ENCODE measurements at regions not wholly inside any gene's neighbourhood (a gene's known extent, or its start where the extent isn't known, plus 50 kb on each side); places are given as distances from the start of the nearest gene placed in this dataset.

GRCh38 chr1:56218023-56218422 is 361.3 kb downstream of the PLPP3 start:
- Histone ChIP-seq H3K9me3 (ENCODE audit: control insufficient read depth, low read depth, low read length) (no peaks in the 10 kb centered on the region), H3K79me2 (ENCODE audit: insufficient read depth, low read length) (no peaks in the 10 kb centered on the region), H4K91ac (ENCODE audit: insufficient read length, low read depth, low read length) (no peak overlapping the region), H3K79me1 (ENCODE audit: insufficient read depth, low read depth, low read length, poor library complexity, severe bottlenecking) (no peaks in the 10 kb centered on the region), H4K20me1 (ENCODE audit: control insufficient read depth, insufficient read depth, insufficient read length) (no peaks in the 10 kb centered on the region), H3K27me3 (ENCODE audit: insufficient read depth, low read length) (no peaks in the 10 kb centered on the region), H2BK15ac (ENCODE audit: low read depth, low read length) (no peak overlapping the region), H4K8ac (replicated peaks; ENCODE audit: insufficient read length, low read depth, low read length) (no peak overlapping the region), H3K23ac (ENCODE audit: insufficient read length, low read depth, low read length) (no peak overlapping the region), H4K5ac (ENCODE audit: insufficient read length, low read depth, low read length) (no peak overlapping the region), H2BK5ac (ENCODE audit: insufficient read length, low read length) (no peak overlapping the region), H2AFZ (ENCODE audit: low read length) (no peak overlapping the region), H2BK120ac (ENCODE audit: low read depth, low read length, poor library complexity, severe bottlenecking) (no peak overlapping the region), H3K56ac (ENCODE audit: insufficient read length, low read depth, low read length) (no peak overlapping the region), H3K4me1 (ENCODE audit: insufficient read depth, low read length) (no peaks in the 10 kb centered on the region), H3K18ac (ENCODE audit: insufficient read length, low read depth, low read length) (no peak overlapping the region), H3K23me2 (ENCODE audit: insufficient read length, low read depth, low read length, poor library complexity, severe bottlenecking) (no peaks in the 10 kb centered on the region), H3K4me2 (ENCODE audit: insufficient read depth, insufficient read length, low read length) (no peak overlapping the region), H3T11ph (ENCODE audit: low read length) (no peak overlapping the region), H3K14ac (ENCODE audit: insufficient read depth, low read length) (no peak overlapping the region), H3K27ac (ENCODE audit: insufficient read length, low read depth, low read length) (no peak overlapping the region), H2BK20ac (ENCODE audit: low read depth, low read length, poor library complexity, severe bottlenecking) (no peak overlapping the region), H2AK5ac (ENCODE audit: insufficient read length, low read length) (no peak overlapping the region), H2BK12ac (ENCODE audit: insufficient read length, low read depth, low read length) (no peak overlapping the region), H3K9ac (ENCODE audit: extremely low read depth, insufficient read length, low read length) (no peak overlapping the region), H3K4ac (ENCODE audit: low read depth, low read length) (no peak overlapping the region)
- Mint-ChIP-seq H3K27me3 (ENCODE audit: low read depth) (no peaks in the 10 kb centered on the region), H3K36me3 (ENCODE audit: insufficient read depth in 1 of 3, low read depth in 3 of 3) (no peaks in the 10 kb centered on the region), H3K27ac (no peak overlapping the region), H3K9me3 (no peaks in the 10 kb centered on the region), H3K4me1 (peaks cover 3 to 4% of the 10 kb centered on the region in 2 experiments), H3K4me3 (no peak overlapping the region)
- no peak for TF ChIP-seq CTCF (conservative IDR thresholded peaks at IDR 0.05)
- no peak for DNase-seq
- WGBS (ENCODE audit: extremely low coverage, insufficient read length, low lambda C conversion rate) = no CpG with 5 or more reads among the region's 4 CpGs

Data from H9 (cell line).